Upper lobe of left lung (tissue), 4 donors: ENCODE measurements at regions not wholly inside any gene's neighbourhood (a gene's known extent, or its start where the extent isn't known, plus 50 kb on each side); places are given as distances from the start of the nearest gene placed in this dataset.

Experiments
- CTCF ChIP-seq, 6 experiments: fragments of 450-650 bp in 4 of 6; fragments of 200-600 bp in 2 of 6; sonication (generic) in 2 of 6; IDR thresholded peaks; one replicate each; pipeline ENCODE4 v1.5.1; 2016 to 2019; ENCODE audit warnings: antibody characterized with exemption in 6 of 6
- POLR2AphosphoS5 ChIP-seq, 2 donors: sonication (generic); formaldehyde crosslinking; IDR thresholded peaks; one replicate each; pipeline ENCODE4 v1.5.1; 2017; ENCODE audit warnings: antibody characterized with exemption in 2 of 2

GRCh38 chr2:235171550-235172031, 219.8 kb downstream of the SH3BP4 start:
- TF ChIP-seq POLR2AphosphoS5 (IDR thresholded peaks at IDR 0.05) (no peak), CTCF (IDR thresholded peaks at IDR 0.05) (no peak)
